K562 (cell line): ENCODE measurements at regions not wholly inside any gene's neighbourhood (a gene's known extent, or its start where the extent isn't known, plus 50 kb on each side); places are given as distances from the start of the nearest gene placed in this dataset.

Experiments
- E2F8 ChIP-seq: fragments of 450-650 bp; IDR thresholded peaks from 2 replicates; pipeline ENCODE4 v1.7.1; 2018; ENCODE audit warnings: mild to moderate bottlenecking, low read depth; ENCODE audit not compliant: partially characterized antibody
- GTF2E2 ChIP-seq: fragments of 200-800 bp; sonication (Bioruptor generic); IDR thresholded peaks from 2 replicates; pipeline ENCODE4 v1.6.1; 2016; ENCODE audit warnings: missing genetic modification characterization, missing compliant biosample characterization
- MAZ ChIP-seq, 2 experiments: fragments of 450-650 bp in 1 of 2; sonication (generic) in 1 of 2; formaldehyde crosslinking; IDR thresholded peaks in 1 of 2; conservative IDR thresholded peaks in 1 of 2; 2 replicates each; pipeline versions ENCODE4 v1.4.0 to v1.5.0; 2020; ENCODE audit warnings: mild to moderate bottlenecking in 1 of 2, missing genetic modification reagents in 1 of 2
- MCM7 ChIP-seq, 2 experiments: fragments of 450-650 bp; IDR thresholded peaks; 2 replicates each; pipeline ENCODE4 v1.6.1; 2016 to 2018
- MGA ChIP-seq: fragments of 450-650 bp; IDR thresholded peaks from 2 replicates; pipeline ENCODE4 v1.6.1; 2016; ENCODE audit warnings: mild to moderate bottlenecking, moderate library complexity
- MIER1 ChIP-seq: fragments of 450-650 bp; IDR thresholded peaks from 2 replicates; pipeline ENCODE4 v1.6.1; 2016; ENCODE audit warnings: antibody characterized with exemption, mild to moderate bottlenecking, low read depth
- NCOA1 ChIP-seq: fragments of 450-650 bp; IDR thresholded peaks from 2 replicates; pipeline ENCODE4 v1.6.1; 2016; ENCODE audit warnings: low read depth
- NFYB ChIP-seq: IDR thresholded peaks from 2 replicates; pipeline ENCODE4 v1.6.1; 2011; ENCODE audit warnings: mild to moderate bottlenecking, moderate library complexity; ENCODE audit not compliant: insufficient read length; ENCODE audit errors: extremely low read depth
- PHF21A ChIP-seq: fragments of 450-650 bp; IDR thresholded peaks from 2 replicates; pipeline ENCODE4 v1.6.1; 2017; ENCODE audit warnings: low read depth, borderline replicate concordance
- RAD21 ChIP-seq, 2 experiments: fragments of 250-450 bp in 1 of 2; fragments of 450-650 bp in 1 of 2; sonication (Bioruptor Pico) in 1 of 2; formaldehyde crosslinking in 1 of 2; IDR thresholded peaks in 1 of 2; conservative IDR thresholded peaks in 1 of 2; 2 replicates each; pipeline versions ENCODE4 v1.4.0 to v1.8.0; 2020 to 2022; ENCODE audit warnings: mild to moderate bottlenecking in 2 of 2, moderate library complexity in 1 of 2
- YY1 ChIP-seq, 3 experiments: IDR thresholded peaks; 2 replicates each; pipeline ENCODE4 v1.6.1; 2011; ENCODE audit warnings: low read length in 2 of 3, mild to moderate bottlenecking in 2 of 3, moderate library complexity in 2 of 3, borderline replicate concordance in 1 of 3, control low read depth in 1 of 3, low read depth in 1 of 3; ENCODE audit not compliant: insufficient read depth in 3 of 3, insufficient replicate concordance in 2 of 3, control insufficient read depth in 1 of 3, insufficient read length in 1 of 3; ENCODE audit errors: extremely low read depth in 1 of 3
- ZNF146 ChIP-seq: IDR thresholded peaks from one replicate; pipeline ENCODE4 v1.6.1; 2018; ENCODE audit warnings: missing compliant biosample characterization; ENCODE audit not compliant: unreplicated experiment
- ZNF551 ChIP-seq: fragments of 250-450 bp; sonication (Bioruptor Pico); IDR thresholded peaks from 2 replicates; pipeline ENCODE4 v1.5.0; 2021; ENCODE audit warnings: mild to moderate bottlenecking, moderate library complexity

GRCh38 chr22:47457021-47457420, 694.6 kb downstream of the TBC1D22A start (continued):
- no peak for TF ChIP-seq MGA
- TF ChIP-seq ZNF551 (CRISPR knock-in tag), result no peak
- TF ChIP-seq NCOA1, result no peak
- TF ChIP-seq MCM7 (IDR thresholded peaks at IDR 0.05), result no peak
- no peak for TF ChIP-seq GTF2E2 (tag)
- TF ChIP-seq ZNF146, result no peak
- TF ChIP-seq E2F8, result no peak
- no peak for TF ChIP-seq RAD21 (CRISPR knock-in tag; conservative IDR thresholded peaks at IDR 0.05 in 1 of 2, IDR thresholded peaks at IDR 0.05 in 1 of 2)
- TF ChIP-seq PHF21A, result no peak
- no peak for TF ChIP-seq MAZ (CRISPR knock-in tag; conservative IDR thresholded peaks at IDR 0.05 in 1 of 2, IDR thresholded peaks at IDR 0.05 in 1 of 2)
- no peak for TF ChIP-seq NFYB
- no peak for TF ChIP-seq MIER1
- TF ChIP-seq YY1 (IDR thresholded peaks at IDR 0.05; ENCODE audit: borderline replicate concordance in 1 of 3, control insufficient read depth in 1 of 3, extremely low read depth in 1 of 3, insufficient read depth in 3 of 3, insufficient read length in 1 of 3, insufficient replicate concordance in 2 of 3, low read depth in 1 of 3, low read length in 2 of 3), result no peak
